MM.1S (cell line): ENCODE measurements at regions not wholly inside any gene's neighbourhood (a gene's known extent, or its start where the extent isn't known, plus 50 kb on each side); places are given as distances from the start of the nearest gene placed in this dataset.
"Not testable (repeated sequence)": the region's sequence is repeated elsewhere in the genome, so short reads cannot be mapped to it uniquely, and the experiment has no call there.

Experiments
- DNase-seq: peaks from one replicate; pipeline ENCODE4 v3.0.0-alpha.2; 2015
- H2AFZ ChIP-seq: fragments of 300-600 bp; sonication (generic); 2 replicates; pipeline ENCODE4 v1.6.0; 2016; ENCODE audit warnings: antibody characterized with exemption, low read length
- H3F3A ChIP-seq: fragments of 300-600 bp; sonication (generic); 2 replicates; pipeline ENCODE4 v1.6.1; 2016; ENCODE audit warnings: mild to moderate bottlenecking, antibody characterized with exemption, low read length, moderate library complexity, mixed read lengths; ENCODE audit not compliant: insufficient read depth
- H3K27ac ChIP-seq: fragments of 300-600 bp; sonication (generic); 2 replicates; pipeline ENCODE4 v1.5.1; 2016; ENCODE audit warnings: mild to moderate bottlenecking, low read length
- H3K27me3 ChIP-seq: fragments of 300-600 bp; sonication (generic); replicated peaks from 2 replicates; pipeline ENCODE4 v1.6.0; 2016; ENCODE audit warnings: low read length; ENCODE audit not compliant: insufficient read depth
- H3K36me3 ChIP-seq: fragments of 300-600 bp; sonication (generic); replicated peaks from 2 replicates; pipeline ENCODE4 v1.6.1; 2016; ENCODE audit warnings: mild to moderate bottlenecking, low read length, mixed read lengths; ENCODE audit not compliant: insufficient read depth
- H3K4me1 ChIP-seq: fragments of 300-600 bp; sonication (generic); 2 replicates; pipeline ENCODE4 v1.6.1; 2016; ENCODE audit warnings: low read length, mixed read lengths
- H3K4me2 ChIP-seq: fragments of 300-600 bp; sonication (generic); 2 replicates; pipeline ENCODE4 v1.6.0; 2016; ENCODE audit warnings: low read depth, low read length
- H3K4me3 ChIP-seq: fragments of 300-600 bp; sonication (generic); 2 replicates; pipeline ENCODE4 v1.5.1; 2016; ENCODE audit warnings: low read length, mixed read lengths
- H3K79me2 ChIP-seq: fragments of 300-600 bp; sonication (generic); 2 replicates; pipeline ENCODE4 v1.6.1; 2016; ENCODE audit warnings: mixed run types, low read length, mixed read lengths
- H3K9ac ChIP-seq: fragments of 300-600 bp; sonication (generic); 2 replicates; pipeline ENCODE4 v1.6.1; 2016; ENCODE audit warnings: low read length, mixed read lengths
- H3K9me2 ChIP-seq: fragments of 300-600 bp; sonication (generic); replicated peaks from 2 replicates; pipeline ENCODE4 v1.6.1; 2016; ENCODE audit warnings: mild to moderate bottlenecking, low read length, mixed read lengths; ENCODE audit not compliant: insufficient read depth
- H3K9me3 ChIP-seq: fragments of 300-600 bp; sonication (generic); replicated peaks from 2 replicates; pipeline ENCODE4 v1.6.1; 2016; ENCODE audit warnings: mild to moderate bottlenecking, low read length, mixed read lengths; ENCODE audit not compliant: insufficient read depth
- H4K20me1 ChIP-seq: fragments of 300-600 bp; sonication (generic); 2 replicates; pipeline ENCODE4 v1.6.1; 2016; ENCODE audit warnings: mild to moderate bottlenecking, low read length, moderate library complexity, mixed read lengths; ENCODE audit not compliant: insufficient read depth
- EZH2 ChIP-seq: fragments of 300-600 bp; sonication (generic); optimal IDR thresholded peaks from 2 replicates; pipeline ENCODE3; 2017; ENCODE audit warnings: low read depth, mild to moderate bottlenecking, antibody characterized with exemption, low read length, mixed read lengths
- EZH2phosphoT487 ChIP-seq: fragments of 300-600 bp; sonication (generic); IDR thresholded peaks from 2 replicates; pipeline ENCODE4 v1.6.1; 2018; ENCODE audit warnings: antibody characterized with exemption, low read length
- TF ChIP-seq, protein P1 (sequence below): fragments of 300-600 bp; sonication (generic); IDR thresholded peaks from 2 replicates; pipeline ENCODE4 v1.5.1; 2016; ENCODE audit warnings: antibody characterized with exemption, low read length, mixed read lengths

DNA sequence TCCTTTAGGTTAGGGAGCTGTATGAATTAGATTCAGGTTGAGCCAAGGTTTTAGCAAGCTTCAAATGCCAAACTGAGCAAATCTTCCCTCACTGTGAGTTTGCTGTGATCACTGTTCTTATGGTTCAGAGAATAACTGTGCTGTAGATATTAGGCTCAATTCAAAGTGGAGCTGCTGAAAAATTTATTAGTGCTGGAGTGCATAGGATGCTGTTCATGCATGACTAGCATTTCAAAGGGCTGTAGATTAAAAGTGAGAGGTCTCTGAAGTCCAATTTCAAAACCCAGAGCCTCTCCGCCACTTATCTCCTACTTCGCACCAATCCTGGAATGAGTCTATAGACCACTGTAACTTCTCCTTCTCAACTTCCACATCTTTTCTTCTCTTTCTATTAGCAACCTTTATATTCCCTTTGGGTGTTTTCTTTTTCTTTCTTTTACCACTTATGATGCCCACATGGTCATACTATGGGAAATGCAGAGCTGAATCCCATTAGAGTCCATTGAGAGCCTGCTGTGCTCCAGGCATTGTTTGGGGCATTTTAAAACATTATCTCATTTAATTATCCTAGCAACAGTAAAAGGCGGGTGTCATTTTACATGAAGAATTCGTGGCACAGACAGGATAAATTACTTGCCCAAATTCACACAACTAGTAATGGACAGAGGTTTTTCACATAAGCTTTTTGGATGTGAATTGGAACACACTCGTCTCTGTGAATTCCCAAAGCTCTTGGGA is 77.5 kb upstream of the EEA1 start:
- Histone ChIP-seq H3K36me3 (no peaks in the 10 kb centered on the region), H3K4me1 (peaks cover 13% of the 10 kb centered on the region), H3K9ac (no peak overlapping the region), H3K27ac (no peak overlapping the region), H3K27me3 (no peaks in the 10 kb centered on the region), H3K4me3 (no peak overlapping the region), H2AFZ (no peak overlapping the region), H3K9me2 (no peaks in the 10 kb centered on the region), H4K20me1 (no peaks in the 10 kb centered on the region), H3F3A (no peaks in the 10 kb centered on the region), H3K79me2 (no peaks in the 10 kb centered on the region), H3K9me3 (no peaks in the 10 kb centered on the region), H3K4me2 (no peak overlapping the region)
- no peak for DNase-seq
- TF ChIP-seq EZH2phosphoT487, result no peak
- no peak for TF ChIP-seq EZH2
- TF ChIP-seq, protein P1, sequence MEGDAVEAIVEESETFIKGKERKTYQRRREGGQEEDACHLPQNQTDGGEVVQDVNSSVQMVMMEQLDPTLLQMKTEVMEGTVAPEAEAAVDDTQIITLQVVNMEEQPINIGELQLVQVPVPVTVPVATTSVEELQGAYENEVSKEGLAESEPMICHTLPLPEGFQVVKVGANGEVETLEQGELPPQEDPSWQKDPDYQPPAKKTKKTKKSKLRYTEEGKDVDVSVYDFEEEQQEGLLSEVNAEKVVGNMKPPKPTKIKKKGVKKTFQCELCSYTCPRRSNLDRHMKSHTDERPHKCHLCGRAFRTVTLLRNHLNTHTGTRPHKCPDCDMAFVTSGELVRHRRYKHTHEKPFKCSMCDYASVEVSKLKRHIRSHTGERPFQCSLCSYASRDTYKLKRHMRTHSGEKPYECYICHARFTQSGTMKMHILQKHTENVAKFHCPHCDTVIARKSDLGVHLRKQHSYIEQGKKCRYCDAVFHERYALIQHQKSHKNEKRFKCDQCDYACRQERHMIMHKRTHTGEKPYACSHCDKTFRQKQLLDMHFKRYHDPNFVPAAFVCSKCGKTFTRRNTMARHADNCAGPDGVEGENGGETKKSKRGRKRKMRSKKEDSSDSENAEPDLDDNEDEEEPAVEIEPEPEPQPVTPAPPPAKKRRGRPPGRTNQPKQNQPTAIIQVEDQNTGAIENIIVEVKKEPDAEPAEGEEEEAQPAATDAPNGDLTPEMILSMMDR, result no peak

DNA sequence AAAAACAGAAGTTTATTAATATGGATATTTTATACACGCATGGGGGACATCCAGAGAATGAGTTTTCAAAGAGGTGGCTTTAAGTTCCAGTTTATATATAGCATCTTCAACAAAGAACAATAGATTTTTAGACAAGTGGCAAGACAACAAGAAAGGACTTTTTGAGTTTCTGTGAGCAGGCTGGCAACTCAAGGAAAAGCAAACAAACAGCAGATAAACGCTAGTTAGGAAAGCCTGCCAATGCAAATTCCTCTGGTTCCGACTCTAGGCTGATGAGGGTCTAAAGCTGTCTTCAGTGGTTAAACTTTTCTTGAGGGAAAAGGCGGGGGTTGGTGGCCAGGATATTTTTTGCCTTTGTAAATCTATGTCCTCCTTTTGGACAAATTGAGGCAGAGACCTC is 78.4 kb upstream of the EEA1 start:
- Histone ChIP-seq H3K9me2 (no peaks in the 10 kb centered on the region), H3K27me3 (no peaks in the 10 kb centered on the region), H3F3A (no peaks in the 10 kb centered on the region), H3K4me3 (no peak overlapping the region), H3K27ac (no peak overlapping the region), H3K36me3 (no peaks in the 10 kb centered on the region), H3K9ac (no peak overlapping the region), H2AFZ (no peak overlapping the region), H3K9me3 (no peaks in the 10 kb centered on the region), H3K4me1 (peaks cover 13% of the 10 kb centered on the region), H3K79me2 (no peaks in the 10 kb centered on the region), H4K20me1 (no peaks in the 10 kb centered on the region), H3K4me2 (peak overlapping the region; percentile 5; the same call in 1 of the 2 replicates)
- no peak for DNase-seq
- TF ChIP-seq, protein P1, result no peak
- TF ChIP-seq EZH2 (no peak), EZH2phosphoT487 (no peak)

GRCh38 chr12:93008044-93008778 is 79.1 kb upstream of the EEA1 start:
- no peaks in the 10 kb centered on the region for H3K36me3 ChIP-seq
- H3K9me2 ChIP-seq, result no peaks in the 10 kb centered on the region
- H4K20me1 ChIP-seq, result no peaks in the 10 kb centered on the region
- no peak overlapping the region for H3K4me3 ChIP-seq
- peaks cover 13% of the 10 kb centered on the region for H3K4me1 ChIP-seq
- no peaks in the 10 kb centered on the region for H3K79me2 ChIP-seq
- no peaks in the 10 kb centered on the region for H3F3A ChIP-seq
- H3K27ac ChIP-seq, result no peak overlapping the region
- no peaks in the 10 kb centered on the region for H3K27me3 ChIP-seq
- no peaks in the 10 kb centered on the region for H3K9me3 ChIP-seq
- peak; percentile 36 for DNase-seq
- no peak overlapping the region for H2AFZ ChIP-seq
- no peak overlapping the region for H3K9ac ChIP-seq
- TF ChIP-seq EZH2 (no peak), EZH2phosphoT487 (no peak)
- TF ChIP-seq, protein P1, result no peak
- H3K4me2 ChIP-seq, result peak overlapping the region; percentile 5; the same call in 1 of the 2 replicates

DNA sequence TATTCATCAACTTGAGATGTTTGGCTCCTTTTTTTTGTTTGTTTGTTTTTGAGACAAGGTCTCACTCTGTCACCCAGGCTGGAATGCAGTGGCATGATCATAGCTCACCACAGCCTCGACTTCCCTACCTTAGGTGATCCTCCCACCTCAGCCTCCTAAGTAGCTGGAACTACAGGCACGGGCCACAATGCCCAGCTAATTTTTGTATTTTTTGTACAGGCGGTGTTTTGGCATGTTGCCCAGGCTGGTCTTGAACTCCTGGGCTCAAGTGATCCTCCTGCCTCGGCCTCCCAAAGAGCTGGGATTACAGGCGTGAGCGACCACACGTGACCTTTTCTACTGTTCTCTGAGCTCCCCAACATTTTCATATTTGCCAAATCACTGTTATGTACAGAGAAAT is 79.8 kb upstream of the EEA1 start:
- not testable (repeated sequence) for DNase-seq, H3F3A ChIP-seq, H3K36me3 ChIP-seq, H3K4me2 ChIP-seq, H4K20me1 ChIP-seq, H2AFZ ChIP-seq, H3K9me3 ChIP-seq, H3K4me3 ChIP-seq, H3K9me2 ChIP-seq, H3K27ac ChIP-seq, H3K79me2 ChIP-seq, H3K9ac ChIP-seq, H3K27me3 ChIP-seq
- peaks cover 13% of the 10 kb centered on the region for H3K4me1 ChIP-seq
